ENCODE measurements at regions not wholly inside any gene's neighbourhood (a gene's known extent, or its start where the extent isn't known, plus 50 kb on each side); places are given as distances from the start of the nearest gene placed in this dataset.

DNA sequence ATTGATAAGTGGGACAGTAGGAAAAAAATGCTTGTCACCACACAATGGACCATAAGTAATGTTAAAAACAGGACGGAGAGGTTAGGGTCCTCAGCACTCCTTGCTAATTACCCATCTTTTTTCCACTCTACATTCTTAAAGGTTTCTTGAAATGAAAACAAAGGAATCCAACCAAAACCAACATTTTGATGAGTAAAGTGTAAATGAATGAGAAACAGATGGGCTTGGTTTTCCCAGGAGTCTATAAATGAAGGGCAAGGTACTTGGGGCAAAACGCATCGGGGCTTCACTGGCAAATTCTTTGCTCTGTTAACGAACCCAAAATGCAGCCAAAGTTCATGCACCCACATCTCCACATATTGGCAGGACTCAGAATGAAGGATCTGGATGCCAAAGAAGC is 129.2 kb upstream of the BMP4 start:
- DNase-seq (ENCODE audit: low read depth) = no peak
- in situ Hi-C loops (cut with HindIII; ENCODE audit: low pct_unique_long_range_greater_than_20kb, low sequenced_read_pairs) = no loop called here

- in situ Hi-C loops (cut with HindIII; ENCODE audit: low pct_unique_long_range_greater_than_20kb, low sequenced_read_pairs) = no loop called here
- DNase-seq (ENCODE audit: low read depth) = no peak
Measured at GRCh38 chr14:54086767-54087166, 130.1 kb upstream of the BMP4 start.

DNA sequence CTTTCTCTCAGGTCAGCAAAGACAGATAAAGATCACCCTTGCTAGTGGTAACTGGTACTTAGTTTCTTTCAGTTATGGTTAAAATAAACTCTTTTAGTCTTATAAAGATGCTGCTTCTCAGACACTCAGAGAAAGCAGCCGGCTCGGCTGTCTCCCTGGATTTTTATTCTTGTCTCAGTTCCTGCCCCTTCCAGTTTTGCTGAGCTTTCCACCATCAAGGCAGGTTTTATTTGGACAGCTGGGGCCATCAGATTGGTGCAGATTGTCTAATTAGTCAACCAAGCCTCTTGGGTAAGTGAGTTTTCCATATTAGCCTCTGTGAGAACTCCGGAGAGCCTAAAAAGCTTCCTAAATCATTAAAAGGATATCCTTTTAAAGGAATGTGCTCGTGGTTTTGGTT is 130.8 kb upstream of the BMP4 start:
- in situ Hi-C loops (cut with HindIII; ENCODE audit: low pct_unique_long_range_greater_than_20kb, low sequenced_read_pairs) = no loop called here
- no peak for DNase-seq (ENCODE audit: low read depth)

DNA sequence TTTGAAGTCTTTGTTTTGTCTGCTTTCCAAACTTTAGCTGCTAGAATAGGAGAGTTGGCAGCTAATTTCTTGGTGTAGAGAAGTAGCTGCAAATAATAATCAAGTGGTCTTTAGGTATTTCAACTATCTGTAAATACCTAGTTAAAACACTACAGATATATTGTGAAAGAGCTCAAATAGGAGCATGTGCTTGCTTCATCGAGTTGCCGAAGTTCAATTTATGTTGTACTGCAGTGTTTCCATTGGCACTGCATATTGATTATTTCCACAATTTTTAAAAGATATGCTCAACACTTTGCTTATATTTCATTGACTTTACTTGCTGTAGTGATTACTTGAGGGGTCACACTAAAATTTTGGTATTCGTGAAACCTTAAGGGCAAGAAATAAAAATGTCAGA is 131.6 kb upstream of the BMP4 start:
- in situ Hi-C loops (cut with HindIII; ENCODE audit: low pct_unique_long_range_greater_than_20kb, low sequenced_read_pairs) = no loop called here
- no peak for DNase-seq (ENCODE audit: low read depth)

GRCh38 chr14:54090274-54090673 is 133.6 kb upstream of the BMP4 start:
- DNase-seq (ENCODE audit: low read depth) = no peak
- in situ Hi-C loops (cut with HindIII; ENCODE audit: low pct_unique_long_range_greater_than_20kb, low sequenced_read_pairs) = no loop called here

- no peak for DNase-seq (ENCODE audit: low read depth)
- in situ Hi-C loops (cut with HindIII; ENCODE audit: low pct_unique_long_range_greater_than_20kb, low sequenced_read_pairs) = no loop called here
Measured at GRCh38 chr14:54094765-54095164, 138.1 kb upstream of the BMP4 start.

DNA sequence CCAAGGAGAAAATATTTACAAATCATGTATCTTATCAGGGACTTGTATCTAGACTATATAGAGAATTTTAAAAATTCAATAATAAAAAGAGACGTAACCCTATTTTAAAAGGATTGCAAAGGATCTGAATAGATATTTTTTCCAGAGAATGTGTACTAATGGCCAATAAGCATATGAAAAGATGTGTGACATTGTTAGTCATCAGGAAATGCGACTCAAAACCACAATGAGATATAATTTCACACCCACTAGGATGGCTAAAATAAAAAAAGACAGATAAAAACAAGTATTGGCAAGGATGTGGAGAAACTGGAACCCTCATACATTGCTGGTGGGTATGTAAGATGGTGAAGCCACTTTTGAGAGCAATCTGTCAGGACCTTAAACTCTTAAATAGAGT is 141.9 kb upstream of the BMP4 start:
- no peak for DNase-seq (ENCODE audit: low read depth)
- in situ Hi-C loops (cut with HindIII; ENCODE audit: low pct_unique_long_range_greater_than_20kb, low sequenced_read_pairs) = no loop called here

- no peak for DNase-seq (ENCODE audit: low read depth)
- in situ Hi-C loops (cut with HindIII; ENCODE audit: low pct_unique_long_range_greater_than_20kb, low sequenced_read_pairs) = no loop called here
Measured at GRCh38 chr14:54102051-54102456, 145.4 kb upstream of the BMP4 start.

GRCh38 chr14:54102530-54102929 is 145.9 kb upstream of the BMP4 start:
- in situ Hi-C loops (cut with HindIII; ENCODE audit: low pct_unique_long_range_greater_than_20kb, low sequenced_read_pairs) = no loop called here
- no peak for DNase-seq (ENCODE audit: low read depth)

DNA sequence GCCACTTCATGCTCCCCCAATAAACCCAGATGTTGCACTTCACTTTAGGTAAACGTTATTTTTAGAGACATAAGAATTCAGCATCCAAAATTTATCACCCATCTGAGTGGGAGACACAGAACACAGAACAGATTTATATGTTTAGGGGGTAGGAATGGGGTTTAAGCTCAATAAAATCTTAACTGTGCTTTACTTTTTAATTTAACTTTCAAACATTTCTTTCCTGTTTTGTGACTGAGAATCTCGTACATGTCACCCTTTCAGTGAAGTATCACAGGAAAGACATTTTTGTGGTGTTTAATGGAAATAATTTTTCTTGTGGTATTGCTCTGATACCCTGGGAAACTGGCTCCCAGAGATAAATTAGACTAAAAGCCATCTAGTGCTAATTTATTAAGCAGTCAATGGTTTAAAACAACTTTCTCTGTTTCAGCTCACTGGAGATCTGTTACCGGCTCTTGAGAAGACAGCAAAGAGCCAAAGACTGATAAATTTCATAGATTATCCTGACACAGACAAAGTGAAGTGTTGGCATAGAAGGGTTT is 148.0 kb upstream of the BMP4 start:
- in situ Hi-C loops (cut with HindIII; ENCODE audit: low pct_unique_long_range_greater_than_20kb, low sequenced_read_pairs) = no loop called here
- no peak for DNase-seq (ENCODE audit: low read depth)

DNA sequence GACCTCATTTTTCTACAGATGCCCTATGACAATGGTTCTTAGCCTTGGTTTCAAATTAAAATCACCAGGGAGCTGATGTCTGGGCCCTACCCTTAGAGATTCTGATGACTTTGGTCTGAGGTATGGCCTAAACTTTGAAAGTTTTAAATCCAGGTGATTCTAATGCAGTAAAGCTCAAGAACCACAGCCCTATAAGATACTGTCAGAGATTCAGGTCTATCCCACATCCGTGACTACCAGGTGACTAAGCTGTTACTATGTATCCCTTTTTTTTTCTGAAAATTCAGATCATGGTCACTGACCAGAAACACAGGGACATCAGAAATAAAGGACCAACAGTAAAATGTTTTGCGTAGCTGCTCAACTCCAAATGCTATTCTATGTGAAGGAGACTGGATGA is 148.8 kb upstream of the BMP4 start:
- DNase-seq (ENCODE audit: low read depth) = no peak
- in situ Hi-C loops (cut with HindIII; ENCODE audit: low pct_unique_long_range_greater_than_20kb, low sequenced_read_pairs) = no loop called here

DNA sequence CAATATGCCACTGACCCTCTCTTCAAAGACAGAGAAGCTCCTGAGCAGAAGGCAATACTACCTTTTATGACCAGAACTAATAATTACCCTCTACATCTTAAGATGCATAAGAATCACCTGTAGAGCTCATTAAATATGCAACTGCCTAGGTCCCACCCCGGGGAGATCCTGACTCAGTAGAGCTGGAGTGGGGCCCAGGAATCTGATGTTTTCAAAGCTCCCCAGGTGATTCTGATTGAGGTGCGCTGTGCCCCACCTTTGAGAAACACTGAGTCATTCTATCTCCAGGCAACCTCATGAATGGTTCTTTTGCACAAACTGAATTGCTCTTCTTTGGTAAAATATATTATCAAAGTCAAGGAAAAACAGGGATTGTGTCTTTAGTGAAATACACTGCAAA is 149.3 kb upstream of the BMP4 start:
- no peak for DNase-seq (ENCODE audit: low read depth)
- in situ Hi-C loops (cut with HindIII; ENCODE audit: low pct_unique_long_range_greater_than_20kb, low sequenced_read_pairs) = no loop called here

GRCh38 chr14:54106661-54107377 is 150.2 kb upstream of the BMP4 start:
- in situ Hi-C loops (cut with HindIII; ENCODE audit: low pct_unique_long_range_greater_than_20kb, low sequenced_read_pairs) = no loop called here
- no peak for DNase-seq (ENCODE audit: low read depth)

DNA sequence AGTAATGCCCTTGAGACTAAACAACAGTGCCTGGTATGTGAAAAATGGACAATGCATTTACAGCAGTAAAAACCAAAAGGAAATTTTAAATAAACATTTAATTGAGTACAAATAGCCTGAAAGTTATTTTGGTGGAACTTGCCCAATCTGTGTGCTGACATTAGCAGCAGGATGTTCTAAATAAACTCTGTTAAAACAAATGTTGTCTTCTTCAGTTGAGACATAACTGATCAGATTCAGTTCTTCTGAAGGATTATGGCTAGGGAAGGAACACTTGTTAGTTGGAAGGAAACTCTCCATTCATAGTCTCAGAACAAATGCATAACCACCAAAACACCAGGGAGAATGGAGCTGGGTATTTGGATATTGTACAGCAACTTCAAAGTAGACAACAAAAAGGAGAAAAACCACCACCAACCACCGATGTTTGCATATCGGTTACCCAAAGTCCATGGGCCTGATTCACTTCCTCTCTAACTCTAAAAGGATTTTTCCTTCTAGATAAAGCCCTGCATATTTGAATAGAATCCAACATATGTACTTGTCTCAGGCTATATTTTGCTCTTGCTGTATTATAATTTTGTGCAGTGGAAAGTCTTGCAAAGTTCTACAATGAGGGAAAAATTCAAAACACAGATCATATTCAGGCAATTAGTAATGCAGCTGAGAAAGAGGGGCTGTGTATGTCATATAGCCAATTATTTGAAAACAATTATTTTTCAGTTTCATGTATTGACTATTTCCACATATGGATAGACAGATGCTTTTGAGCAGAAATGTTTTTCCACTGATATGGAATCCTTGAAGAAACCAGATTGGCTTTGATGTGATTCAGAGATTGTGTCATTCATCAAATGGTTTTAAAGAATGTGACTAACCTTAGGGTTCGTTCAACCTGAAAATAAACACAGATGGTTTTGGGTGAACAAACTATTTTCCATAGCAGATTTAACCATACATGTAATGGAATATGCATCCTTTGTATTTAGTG is 152.2 kb upstream of the BMP4 start:
- peak; percentile 3 for DNase-seq (ENCODE audit: low read depth)
- in situ Hi-C loops (cut with HindIII; ENCODE audit: low pct_unique_long_range_greater_than_20kb, low sequenced_read_pairs) = no loop called here

GRCh38 chr14:54109521-54110120 is 153.0 kb upstream of the BMP4 start:
- in situ Hi-C loops (cut with HindIII; ENCODE audit: low pct_unique_long_range_greater_than_20kb, low sequenced_read_pairs) = no loop called here
- peak; percentile 6 for DNase-seq (ENCODE audit: low read depth)

DNA sequence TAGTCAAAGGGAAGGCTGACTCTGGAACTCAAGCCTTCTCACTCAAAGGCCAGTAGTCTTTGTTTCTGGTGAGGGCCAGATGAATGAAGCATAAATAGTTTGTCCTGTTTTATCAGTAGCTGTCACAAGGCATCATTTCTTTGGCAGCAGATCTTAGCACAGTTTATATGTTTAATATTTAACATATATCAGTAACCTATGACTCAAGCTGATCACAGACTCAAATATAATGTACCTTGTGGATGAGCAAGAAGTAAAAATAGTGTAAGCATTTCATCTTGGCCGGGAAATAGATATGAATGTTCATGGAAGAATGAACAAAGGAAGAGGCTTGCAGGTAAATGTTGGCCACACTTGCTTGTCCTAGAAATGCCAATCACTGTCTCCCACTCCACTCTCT is 158.3 kb upstream of the BMP4 start:
- DNase-seq (ENCODE audit: low read depth) = no peak
- in situ Hi-C loops (cut with HindIII; ENCODE audit: low pct_unique_long_range_greater_than_20kb, low sequenced_read_pairs) = no loop called here

GRCh38 chr14:54116198-54116885 is 159.7 kb upstream of the BMP4 start:
- in situ Hi-C loops (cut with HindIII; ENCODE audit: low pct_unique_long_range_greater_than_20kb, low sequenced_read_pairs) = no loop called here
- DNase-seq (ENCODE audit: low read depth) = no peak

DNA sequence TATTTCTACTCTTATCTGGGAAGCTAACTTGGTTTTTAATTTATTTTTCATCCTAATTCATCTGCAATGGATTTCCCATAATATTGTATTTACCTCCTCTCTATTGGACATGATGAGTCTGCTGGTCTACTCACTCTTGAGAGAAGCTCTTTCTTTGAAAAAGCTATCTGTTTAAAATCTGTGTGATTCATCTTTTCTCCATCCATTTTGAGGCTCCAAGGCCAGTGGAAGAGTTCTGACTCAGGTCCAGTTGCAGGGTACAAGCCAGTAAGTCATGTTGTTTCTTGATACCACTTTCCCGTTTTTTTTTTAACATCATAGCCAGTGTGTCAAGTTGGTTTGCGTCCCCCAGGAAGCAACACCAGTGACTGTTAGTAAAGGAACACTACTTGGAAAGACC is 160.3 kb upstream of the BMP4 start:
- DNase-seq (ENCODE audit: low read depth) = no peak
- in situ Hi-C loops (cut with HindIII; ENCODE audit: low pct_unique_long_range_greater_than_20kb, low sequenced_read_pairs) = no loop called here

Measured in Caki2 (cell line).